ENCODE measurements at regions not wholly inside any gene's neighbourhood (a gene's known extent, or its start where the extent isn't known, plus 50 kb on each side); places are given as distances from the start of the nearest gene placed in this dataset.

- no peak for TF ChIP-seq RNF2 (IDR thresholded peaks at IDR 0.05; ENCODE audit: borderline replicate concordance, low read depth, low read length, missing control alignments, poor library complexity, severe bottlenecking)
- TF ChIP-seq USF2 (IDR thresholded peaks at IDR 0.05; ENCODE audit: low read length): no peak
- no peak for TF ChIP-seq CTCF (IDR thresholded peaks at IDR 0.05; ENCODE audit: control extremely low read depth in 1 of 3, insufficient read depth in 1 of 3, low read depth in 1 of 3, low read length in 3 of 3)
- TF ChIP-seq EZH2 (IDR thresholded peaks at IDR 0.05; ENCODE audit: low read depth, low read length, severe bottlenecking): no peak
- TF ChIP-seq POLR2AphosphoS5 (IDR thresholded peaks at IDR 0.05; ENCODE audit: low read depth, low read length): no peak
- no peak for TF ChIP-seq FOSL1 (IDR thresholded peaks at IDR 0.05; ENCODE audit: insufficient read depth, low read depth, low read length)
- no peak for TF ChIP-seq POLR2A (IDR thresholded peaks at IDR 0.05; ENCODE audit: control extremely low read depth in 1 of 2, low read depth in 2 of 2, low read length in 2 of 2)
- no peak for TF ChIP-seq ZNF274 (IDR thresholded peaks at IDR 0.05; ENCODE audit: borderline replicate concordance, extremely low read depth, low read length)
- no peak for TF ChIP-seq CEBPB (IDR thresholded peaks at IDR 0.05; ENCODE audit: low read depth, low read length)
- no peak for TF ChIP-seq NRF1 (IDR thresholded peaks at IDR 0.05; ENCODE audit: low read depth, low read length)
Observed at GRCh38 chr20:58136149-58136484, 92.3 kb downstream of the ANKRD60 start.

All from H1 (cell line).